Fibroblast of the aortic adventitia (primary cell): ENCODE measurements at regions not wholly inside any gene's neighbourhood (a gene's known extent, or its start where the extent isn't known, plus 50 kb on each side); places are given as distances from the start of the nearest gene placed in this dataset.

Experiments used
- DNase-seq: peaks from one replicate; pipeline ENCODE4 v3.0.0-alpha.2; 2010; ENCODE audit warnings: low read depth
- H3K4me3 ChIP-seq: 2 replicates; pipeline ENCODE4 v1.5.1; 2011; ENCODE audit warnings: low read depth, mild to moderate bottlenecking, control low read depth, low read length, moderate library complexity
- CTCF ChIP-seq: IDR thresholded peaks from 2 replicates; pipeline ENCODE4 v1.5.1; 2011; ENCODE audit warnings: mild to moderate bottlenecking, low read length, control low read depth, inconsistent platforms; ENCODE audit not compliant: insufficient read depth

- no peak for TF ChIP-seq CTCF
- H3K4me3 ChIP-seq = no peak overlapping the region
- peak; percentile 37 for DNase-seq
Observed at GRCh38 chr7:116317907-116318306, 107.6 kb downstream of the TES start.

DNA sequence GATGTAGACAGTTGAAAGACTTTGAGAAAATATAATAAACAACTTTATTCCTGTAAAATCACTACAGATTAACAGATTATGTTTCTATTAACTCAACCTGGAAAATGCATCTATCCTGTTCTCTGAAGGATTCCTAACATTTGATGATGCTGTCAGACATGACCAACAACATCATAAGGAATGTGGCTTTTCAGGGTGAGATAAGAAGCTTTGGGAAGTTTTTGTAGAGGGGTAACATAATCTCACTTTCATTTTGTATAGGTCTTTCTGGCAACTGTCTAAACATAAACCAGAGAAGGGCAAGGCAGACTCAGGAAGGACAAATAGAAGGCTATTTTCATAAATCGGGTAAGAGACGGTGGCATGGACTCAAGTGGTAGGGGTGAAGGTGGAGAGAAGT, 112.2 kb downstream of the TES start:
- DNase-seq = peak; percentile 22
- no peak overlapping the region for H3K4me3 ChIP-seq
- no peak for TF ChIP-seq CTCF

DNA sequence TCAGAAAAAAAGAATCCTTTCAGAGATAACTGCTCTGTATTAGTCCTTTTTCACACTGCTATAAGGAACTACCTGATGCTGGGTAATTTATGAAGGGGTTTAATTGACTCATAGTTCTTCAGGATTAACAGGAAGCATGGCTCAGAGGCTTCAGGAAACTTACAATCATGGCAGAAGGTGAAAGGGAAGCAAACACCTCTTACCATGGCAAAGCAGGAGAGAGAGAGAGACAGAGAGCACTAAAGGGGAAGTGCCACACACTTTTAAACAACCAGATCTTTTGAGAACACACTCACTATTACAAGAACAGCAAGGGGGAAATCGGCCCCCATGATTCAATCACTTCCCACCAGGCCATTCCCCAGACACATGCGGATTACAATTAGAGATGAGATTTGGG, 114.2 kb downstream of the TES start:
- TF ChIP-seq CTCF = no peak

GRCh38 chr7:116325517-116325916, 115.2 kb downstream of the TES start:
- no peak for TF ChIP-seq CTCF
- no peak for DNase-seq
- H3K4me3 ChIP-seq = no peak overlapping the region

More for the DNA sequence above, 114.2 kb downstream of the TES start:
- DNase-seq = no peak
- H3K4me3 ChIP-seq = no peak overlapping the region

DNA sequence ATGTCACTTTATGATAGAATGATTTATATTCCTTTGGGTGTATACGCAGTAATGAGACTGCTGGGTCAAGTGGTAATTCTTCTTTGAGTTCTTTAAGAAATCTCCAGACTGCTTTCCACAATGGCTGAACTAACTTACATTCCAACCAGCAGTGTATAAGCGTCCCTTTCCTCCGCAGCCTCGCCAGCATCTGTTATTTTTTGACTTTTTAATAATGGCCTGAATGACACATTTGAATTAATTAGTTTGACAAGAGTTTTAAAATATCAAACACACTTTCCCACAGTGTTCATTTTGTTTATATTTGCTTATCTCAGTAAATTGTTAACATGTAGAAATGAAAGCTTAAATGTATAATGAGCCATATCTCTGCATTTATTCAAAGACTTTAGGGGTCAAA, 116.8 kb downstream of the TES start:
- DNase-seq = no peak
- no peak overlapping the region for H3K4me3 ChIP-seq
- no peak for TF ChIP-seq CTCF

DNA sequence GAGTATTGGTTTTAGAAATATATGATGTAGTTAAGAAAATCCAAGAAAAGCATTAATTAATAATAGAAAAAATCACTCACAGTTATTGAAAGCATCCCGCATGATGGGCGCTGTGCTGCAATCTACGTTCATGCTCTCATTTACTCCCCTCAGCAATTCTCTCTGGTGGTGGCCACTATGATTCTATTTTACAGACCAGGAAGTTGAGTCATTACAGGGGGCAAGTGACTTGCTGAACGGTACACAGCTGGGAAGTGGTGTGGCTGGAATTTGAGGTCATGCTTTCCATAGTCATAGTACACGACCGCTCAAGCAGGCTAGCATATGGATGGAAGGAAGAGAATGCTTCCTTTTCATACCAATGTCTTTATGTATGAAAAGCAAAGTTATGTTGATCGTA, 117.4 kb downstream of the TES start:
- H3K4me3 ChIP-seq = no peak overlapping the region
- TF ChIP-seq CTCF = no peak
- peak; percentile 34 for DNase-seq

GRCh38 chr7:116328161-116328560, 117.8 kb downstream of the TES start:
- no peak for TF ChIP-seq CTCF
- DNase-seq = no peak
- no peak overlapping the region for H3K4me3 ChIP-seq
